ENCODE measurements at regions not wholly inside any gene's neighbourhood (a gene's known extent, or its start where the extent isn't known, plus 50 kb on each side); places are given as distances from the start of the nearest gene placed in this dataset.

GRCh38 chr6:167526465-167527368 is 201.8 kb downstream of the TTLL2 start:
- no peak for TF ChIP-seq CTCF (IDR thresholded peaks at IDR 0.05; ENCODE audit: control extremely low read depth, extremely low read depth, low read depth, missing control alignments)
- CTCF ChIA-PET: interaction anchor here (0.9 to 1.4 kb wide), 2 partner anchors 8 to 16 kb away, joined by 3 to 4 read pairs; no protein-coding TSS in a partner anchor
- DNase-seq (ENCODE audit: extremely low spot score): no peak
- POLR2A ChIA-PET: no interaction called here

GRCh38 chr6:167528239-167528638 is 203.4 kb downstream of the TTLL2 start:
- POLR2A ChIA-PET: no interaction called here
- no peak for TF ChIP-seq CTCF (IDR thresholded peaks at IDR 0.05; ENCODE audit: control extremely low read depth, extremely low read depth, low read depth, missing control alignments)
- DNase-seq (ENCODE audit: extremely low spot score): no peak
- CTCF ChIA-PET: no interaction called here

GRCh38 chr6:167528976-167529375 is 204.1 kb downstream of the TTLL2 start:
- no peak for DNase-seq (ENCODE audit: extremely low spot score)
- CTCF ChIA-PET: no interaction called here
- POLR2A ChIA-PET: no interaction called here
- TF ChIP-seq CTCF (IDR thresholded peaks at IDR 0.05; ENCODE audit: control extremely low read depth, extremely low read depth, low read depth, missing control alignments): no peak

GRCh38 chr6:167529444-167530335 is 204.8 kb downstream of the TTLL2 start:
- no peak for TF ChIP-seq CTCF (IDR thresholded peaks at IDR 0.05; ENCODE audit: control extremely low read depth, extremely low read depth, low read depth, missing control alignments)
- no peak for DNase-seq (ENCODE audit: extremely low spot score)
- CTCF ChIA-PET: no interaction called here
- POLR2A ChIA-PET: no interaction called here

- ChIA-PET POLR2A (no interaction called here), CTCF (no interaction called here)
- no peak for TF ChIP-seq CTCF (IDR thresholded peaks at IDR 0.05; ENCODE audit: control extremely low read depth, extremely low read depth, low read depth, missing control alignments)
- no peak for DNase-seq (ENCODE audit: extremely low spot score)
These were observed 206.1 kb downstream of the TTLL2 start for GRCh38 chr6:167530951-167531350.

- ChIA-PET CTCF (interaction anchor here (1.3 kb wide), 1 partner anchor 10 kb away, joined by 3 read pairs; no protein-coding TSS in a partner anchor), POLR2A (no interaction called here)
- DNase-seq (ENCODE audit: extremely low spot score): no peak
- no peak for TF ChIP-seq CTCF (IDR thresholded peaks at IDR 0.05; ENCODE audit: control extremely low read depth, extremely low read depth, low read depth, missing control alignments)
These were observed 207.8 kb downstream of the TTLL2 start for GRCh38 chr6:167532410-167533288.

All from GM10248 (cell line).